ENCODE measurements at regions not wholly inside any gene's neighbourhood (a gene's known extent, or its start where the extent isn't known, plus 50 kb on each side); places are given as distances from the start of the nearest gene placed in this dataset.
A peak's percentile ranks its signal among the peaks of the same experiment; 100 is the strongest.

DNA sequence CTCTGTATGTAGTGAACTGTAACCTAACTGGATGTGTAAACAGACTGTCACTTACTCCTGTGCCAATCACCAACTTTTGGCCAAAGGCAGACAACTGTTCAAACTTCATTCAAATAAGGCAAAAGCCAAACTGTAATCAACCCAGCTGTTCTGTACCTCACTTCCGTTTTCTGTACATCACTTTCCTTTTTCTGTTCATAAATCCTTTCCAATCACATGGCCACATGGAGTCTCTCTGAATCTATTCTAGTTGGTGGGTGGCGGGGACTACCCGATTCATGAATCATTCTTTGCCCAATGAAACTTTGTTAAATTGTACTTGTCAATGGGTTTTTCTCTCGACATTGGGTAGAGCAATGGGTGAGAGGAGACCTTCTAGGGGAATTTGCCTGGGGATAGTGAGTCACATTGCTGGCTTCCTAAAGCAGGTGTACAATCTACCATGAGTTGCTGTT is 178.3 kb upstream of the RFC3 start:
- TF ChIP-seq POLR2A (IDR thresholded peaks at IDR 0.05) = no peak
- TF ChIP-seq, protein P1, sequence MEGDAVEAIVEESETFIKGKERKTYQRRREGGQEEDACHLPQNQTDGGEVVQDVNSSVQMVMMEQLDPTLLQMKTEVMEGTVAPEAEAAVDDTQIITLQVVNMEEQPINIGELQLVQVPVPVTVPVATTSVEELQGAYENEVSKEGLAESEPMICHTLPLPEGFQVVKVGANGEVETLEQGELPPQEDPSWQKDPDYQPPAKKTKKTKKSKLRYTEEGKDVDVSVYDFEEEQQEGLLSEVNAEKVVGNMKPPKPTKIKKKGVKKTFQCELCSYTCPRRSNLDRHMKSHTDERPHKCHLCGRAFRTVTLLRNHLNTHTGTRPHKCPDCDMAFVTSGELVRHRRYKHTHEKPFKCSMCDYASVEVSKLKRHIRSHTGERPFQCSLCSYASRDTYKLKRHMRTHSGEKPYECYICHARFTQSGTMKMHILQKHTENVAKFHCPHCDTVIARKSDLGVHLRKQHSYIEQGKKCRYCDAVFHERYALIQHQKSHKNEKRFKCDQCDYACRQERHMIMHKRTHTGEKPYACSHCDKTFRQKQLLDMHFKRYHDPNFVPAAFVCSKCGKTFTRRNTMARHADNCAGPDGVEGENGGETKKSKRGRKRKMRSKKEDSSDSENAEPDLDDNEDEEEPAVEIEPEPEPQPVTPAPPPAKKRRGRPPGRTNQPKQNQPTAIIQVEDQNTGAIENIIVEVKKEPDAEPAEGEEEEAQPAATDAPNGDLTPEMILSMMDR (IDR thresholded peaks at IDR 0.05) = no peak
- no peak for TF ChIP-seq EP300 (IDR thresholded peaks at IDR 0.05)
- no peak overlapping the region for H3K4me3 ChIP-seq
- no peak for DNase-seq (ENCODE audit: low spot score in 2 of 2)
- peaks cover 0 to 36% (median 10%) of the 10 kb centered on the region in 4 donors for H3K4me1 ChIP-seq
- WGBS, 2 donors = 88 to 92% methylated on average over 4 of the region's 4 CpGs
- H3K27me3 ChIP-seq = no peaks in the 10 kb centered on the region
- peak overlapping the region in 1 of 4 donors; percentile 66 for H3K27ac ChIP-seq
- H3K36me3 ChIP-seq = no peaks in the 10 kb centered on the region
- H3K9me3 ChIP-seq = no peaks in the 10 kb centered on the region

DNA sequence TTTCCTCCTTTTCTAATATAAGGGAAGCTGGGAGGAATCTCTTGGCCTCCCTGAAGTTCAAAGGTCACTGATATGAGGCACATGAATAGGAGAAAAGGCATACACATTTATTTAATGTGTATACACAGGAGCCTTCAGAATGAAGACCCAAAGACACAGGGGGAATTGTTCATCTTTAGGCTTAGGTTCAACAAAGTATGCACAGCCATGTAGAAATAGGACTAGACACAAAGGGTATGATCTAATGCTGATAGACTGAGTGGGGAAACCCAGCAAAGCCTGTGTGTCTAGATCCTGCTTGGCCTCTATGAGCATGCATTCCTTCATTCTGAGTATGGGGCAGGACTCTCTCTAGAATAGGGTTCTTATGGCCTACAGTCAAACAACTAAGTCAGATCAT is 177.1 kb upstream of the RFC3 start:
- Histone ChIP-seq H3K27me3 (no peaks in the 10 kb centered on the region), H3K9me3 (no peaks in the 10 kb centered on the region), H3K36me3 (no peaks in the 10 kb centered on the region), H3K27ac (no peak overlapping the region), H3K4me3 (no peak overlapping the region), H3K4me1 (peaks cover 0 to 42% (median 10%) of the 10 kb centered on the region in 4 donors)
- DNase-seq (ENCODE audit: low spot score in 2 of 2) = no peak
- TF ChIP-seq EP300 (IDR thresholded peaks at IDR 0.05) = no peak
- TF ChIP-seq, protein P1 (IDR thresholded peaks at IDR 0.05) = no peak
- TF ChIP-seq POLR2A (IDR thresholded peaks at IDR 0.05) = no peak

DNA sequence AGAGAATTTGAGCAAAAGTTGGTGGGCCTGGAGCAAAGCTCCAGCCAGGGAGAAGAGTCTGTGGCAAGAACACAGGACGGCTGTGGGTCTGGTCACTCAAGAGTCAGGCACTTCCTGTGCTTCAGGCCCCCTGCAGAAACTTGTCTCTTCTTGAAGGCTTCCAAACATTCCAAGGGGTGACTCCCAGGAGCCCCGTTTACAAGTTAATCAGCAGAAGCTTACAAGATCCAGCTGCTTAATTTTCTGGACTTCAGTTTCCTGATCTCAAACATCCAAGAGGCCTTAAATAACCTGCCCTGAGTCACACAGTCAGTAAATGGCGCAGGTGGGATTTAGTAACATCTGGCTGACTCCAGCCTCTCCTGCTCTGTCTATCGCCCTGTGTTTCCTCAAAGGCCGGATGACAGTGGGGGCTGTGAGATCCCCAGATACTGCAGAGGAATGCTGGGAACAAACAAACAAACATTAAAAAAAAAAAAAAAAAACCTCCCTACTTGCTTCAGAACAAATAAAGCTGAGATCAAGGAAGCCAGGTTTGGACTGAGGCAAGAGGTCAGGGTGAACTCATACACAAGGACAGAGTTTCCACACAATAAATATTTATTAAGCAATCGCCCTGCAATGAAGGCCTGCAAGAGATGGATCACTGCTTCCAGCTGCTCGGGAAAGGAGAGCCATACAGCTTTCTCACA is 175.4 kb upstream of the RFC3 start:
- Histone ChIP-seq H3K4me3 (no peak overlapping the region), H3K27me3 (no peaks in the 10 kb centered on the region), H3K4me1 (peaks cover 0 to 42% (median 10%) of the 10 kb centered on the region in 4 donors), H3K27ac (peak overlapping the region; percentile 15 to 68 (median 47)), H3K9me3 (no peaks in the 10 kb centered on the region), H3K36me3 (no peaks in the 10 kb centered on the region)
- 38 to 55% methylated on average over 7 of the region's 7 CpGs for WGBS, 2 donors
- DNase-seq (ENCODE audit: low spot score in 2 of 2) = peak; percentile 33 to 70
- TF ChIP-seq EP300 (IDR thresholded peaks at IDR 0.05) (peak in 1 of 2 donors; percentile 78), POLR2A (IDR thresholded peaks at IDR 0.05) (no peak)
- TF ChIP-seq, protein P1 (IDR thresholded peaks at IDR 0.05) = no peak

DNA sequence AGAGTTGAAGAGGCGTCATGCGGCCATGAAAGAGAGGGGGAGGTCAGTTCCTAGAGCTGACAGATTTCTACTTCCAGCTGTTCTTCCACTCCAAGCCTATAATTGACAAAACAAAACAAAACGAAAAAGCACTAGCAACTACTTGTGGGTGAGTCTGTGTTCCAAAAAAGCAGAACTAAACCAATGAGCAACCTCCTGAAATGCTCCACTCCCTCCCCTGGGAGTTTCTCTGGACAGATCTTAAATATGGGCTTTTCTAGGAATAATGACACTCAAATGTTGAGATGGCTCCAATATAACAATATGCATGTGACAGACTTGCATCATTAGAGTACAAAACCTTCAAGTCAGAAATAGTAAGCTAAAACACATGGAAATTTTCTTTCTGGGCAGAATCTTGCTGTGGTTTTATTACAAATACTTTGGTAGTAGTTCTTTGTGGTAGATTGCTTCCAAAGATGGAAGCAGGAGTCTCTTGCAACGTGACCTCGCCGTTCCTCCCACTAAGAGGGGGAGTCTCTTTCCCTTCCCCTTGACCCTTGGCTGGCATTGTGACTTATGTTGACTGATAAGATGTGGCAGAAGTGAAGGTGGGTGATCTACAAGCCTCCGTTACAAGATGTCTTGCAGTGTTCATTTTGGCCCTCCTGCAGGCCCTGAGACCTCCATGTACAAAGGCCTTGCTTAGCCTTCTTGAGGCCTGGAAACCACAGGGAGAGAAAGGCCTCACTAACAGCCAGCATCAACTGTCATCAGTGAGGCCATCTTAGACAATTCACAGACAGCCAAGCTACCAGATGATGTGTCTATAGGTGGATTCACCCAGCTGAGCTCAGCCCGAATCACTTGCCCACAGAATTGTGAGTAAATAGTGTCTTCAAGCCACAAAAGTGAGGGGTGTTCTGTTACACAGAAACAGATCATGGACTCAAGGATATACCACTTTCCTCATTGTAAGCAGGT is 173.1 kb upstream of the RFC3 start:
- peak; percentile 36 to 69 for TF ChIP-seq EP300 (IDR thresholded peaks at IDR 0.05)
- TF ChIP-seq, protein P1 (IDR thresholded peaks at IDR 0.05) = no peak
- TF ChIP-seq POLR2A (IDR thresholded peaks at IDR 0.05) = no peak
- Histone ChIP-seq H3K4me3 (no peak overlapping the region), H3K9me3 (no peaks in the 10 kb centered on the region), H3K4me1 (peaks cover 0 to 38% (median 10%) of the 10 kb centered on the region in 4 donors), H3K36me3 (no peaks in the 10 kb centered on the region), H3K27me3 (no peaks in the 10 kb centered on the region), H3K27ac (peak overlapping the region in 2 of 4 donors; percentile 64 to 73)
- 54 to 61% methylated on average over 8 of the region's 8 CpGs for WGBS, 2 donors
- DNase-seq (ENCODE audit: low spot score in 2 of 2) = peak in 1 of 2 donors; percentile 36
